ENCODE measurements at regions not wholly inside any gene's neighbourhood (a gene's known extent, or its start where the extent isn't known, plus 50 kb on each side); places are given as distances from the start of the nearest gene placed in this dataset.

DNA sequence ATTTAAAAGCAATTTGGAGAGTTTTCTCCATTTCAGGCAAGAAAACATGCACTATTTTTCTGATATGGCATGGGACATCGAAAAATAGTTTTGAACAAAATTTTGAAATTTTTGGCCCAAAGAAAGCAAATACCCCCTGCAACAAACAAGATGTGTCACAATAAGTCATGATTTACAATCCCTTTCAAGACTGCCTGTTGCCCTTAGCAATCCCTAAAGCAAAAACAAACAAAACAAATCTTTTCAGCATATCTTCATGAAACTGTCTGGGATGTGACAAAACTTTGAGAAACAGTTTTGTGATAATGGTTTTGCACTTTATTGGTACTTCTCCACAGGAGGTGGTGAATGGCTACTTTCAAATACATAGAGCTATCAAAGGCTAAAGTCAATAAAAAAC lies 1888.7 kb upstream of the PIK3C3 start:
- DNase-seq, result no peak

GRCh38 chr18:40063488-40063887 lies 1891.5 kb upstream of the PIK3C3 start:
- no peak for DNase-seq

DNA sequence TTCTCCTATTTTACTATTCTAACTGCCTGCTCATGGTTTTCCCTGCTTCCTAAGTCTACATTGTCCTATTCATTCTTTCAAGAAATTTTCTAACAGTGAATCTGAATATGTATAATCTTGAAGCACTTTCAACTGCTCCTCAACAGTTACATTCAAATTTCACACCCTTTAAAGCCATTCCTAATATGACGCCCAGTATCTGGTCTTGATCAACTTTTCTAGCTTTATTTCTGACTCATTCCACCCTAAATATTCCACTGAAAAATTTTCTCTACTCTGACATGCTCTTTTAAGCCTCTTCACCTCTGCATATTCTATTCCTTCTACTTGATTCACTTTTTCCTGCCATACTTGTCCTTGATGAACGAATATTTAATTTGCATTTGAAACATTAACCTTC lies 1893.9 kb upstream of the PIK3C3 start:
- no peak for DNase-seq

DNA sequence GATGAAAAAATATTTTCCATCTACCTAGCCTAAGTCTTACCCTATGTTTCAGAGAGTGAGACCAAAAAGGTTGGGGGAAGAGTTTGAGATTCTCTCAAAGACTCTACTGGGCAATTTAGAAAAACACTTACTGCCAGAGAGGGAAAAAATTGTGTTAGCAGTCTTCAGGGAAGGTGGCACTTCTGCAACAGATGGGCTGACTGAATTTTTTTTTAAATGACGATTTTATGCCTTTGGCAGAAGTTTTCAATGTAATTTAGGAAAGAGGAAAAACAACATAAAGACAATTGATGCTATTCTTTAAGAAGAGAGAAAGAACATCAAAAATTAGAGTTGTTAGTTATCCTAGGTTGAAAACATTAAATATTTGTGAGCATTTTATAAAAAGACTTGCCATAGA lies 1894.5 kb upstream of the PIK3C3 start:
- no peak for DNase-seq

DNA sequence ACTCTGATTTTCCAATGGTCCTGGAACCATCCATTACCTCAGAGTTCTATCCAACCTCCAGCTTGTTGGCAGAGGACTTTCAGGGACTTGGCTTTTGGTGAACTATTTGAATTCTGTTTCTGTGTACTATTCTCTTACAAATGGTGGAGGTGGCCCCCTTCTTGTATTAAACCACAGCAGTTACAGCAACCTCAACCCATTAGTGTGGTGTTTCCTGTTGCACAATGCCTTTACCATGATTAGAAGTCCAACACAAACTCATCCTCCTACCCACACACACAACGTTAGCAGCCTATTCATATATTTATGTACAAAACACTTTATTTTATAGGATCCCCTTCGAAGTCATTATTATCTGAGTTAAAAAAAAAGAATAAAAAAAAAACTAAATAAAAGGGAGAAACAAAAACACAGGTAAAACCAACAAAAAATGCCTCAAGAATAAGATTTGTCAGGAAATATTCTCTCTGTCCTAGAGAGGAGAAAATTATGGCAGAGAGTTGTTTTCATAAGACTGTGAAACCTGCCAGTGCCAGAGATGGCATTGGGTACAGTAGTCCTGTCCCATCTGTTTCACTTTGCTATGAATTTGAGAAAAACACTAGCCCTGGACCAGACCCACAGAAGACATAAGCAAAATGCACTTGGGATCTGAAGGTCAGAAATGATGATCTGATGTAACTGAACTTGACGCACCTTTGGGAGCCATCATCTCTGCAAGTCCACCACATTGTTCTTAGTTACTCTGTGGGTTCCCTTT lies 1896.0 kb upstream of the PIK3C3 start:
- no peak for DNase-seq

GRCh38 chr18:40056079-40056692 lies 1898.8 kb upstream of the PIK3C3 start:
- no peak for DNase-seq

- no peak for DNase-seq
Measured at GRCh38 chr18:40055262-40055661, 1899.8 kb upstream of the PIK3C3 start.

- DNase-seq, result no peak
Measured at GRCh38 chr18:40049716-40050115, 1905.3 kb upstream of the PIK3C3 start.

DNA sequence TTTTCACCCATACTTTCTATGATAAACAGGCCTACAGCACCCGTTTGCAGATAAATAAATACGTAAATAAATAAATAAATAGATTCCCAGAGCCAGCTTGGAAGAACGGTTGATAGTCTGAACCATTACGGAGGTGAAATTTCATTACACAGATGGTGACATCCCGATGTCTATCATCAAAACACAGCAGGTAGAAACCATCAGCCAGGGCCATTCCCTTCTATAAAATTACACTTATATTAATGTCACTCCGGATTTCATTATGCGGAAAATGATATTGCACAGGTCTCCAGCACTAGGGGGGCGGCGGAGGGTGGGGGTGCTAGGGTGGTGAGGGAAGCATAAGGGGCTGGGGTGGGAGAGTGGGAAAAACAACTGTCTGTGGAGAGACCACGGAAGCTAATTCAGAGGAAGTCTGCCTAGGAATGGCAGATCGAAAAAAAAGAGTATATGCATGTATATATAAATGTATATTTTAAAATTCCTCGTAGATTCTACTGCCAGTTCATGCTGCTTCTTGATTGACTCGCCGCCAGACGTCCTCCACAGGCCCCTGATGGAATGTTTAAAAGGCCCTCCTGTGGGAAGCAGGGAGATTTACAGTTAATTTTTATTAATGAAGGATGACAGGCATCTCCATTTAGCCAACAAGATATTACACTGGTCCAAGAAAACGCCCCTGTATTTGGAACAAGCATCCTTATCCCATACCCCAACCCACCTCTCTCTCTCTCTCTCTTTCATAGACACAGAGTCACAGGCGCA lies 1906.0 kb upstream of the PIK3C3 start:
- no peak for DNase-seq

DNA sequence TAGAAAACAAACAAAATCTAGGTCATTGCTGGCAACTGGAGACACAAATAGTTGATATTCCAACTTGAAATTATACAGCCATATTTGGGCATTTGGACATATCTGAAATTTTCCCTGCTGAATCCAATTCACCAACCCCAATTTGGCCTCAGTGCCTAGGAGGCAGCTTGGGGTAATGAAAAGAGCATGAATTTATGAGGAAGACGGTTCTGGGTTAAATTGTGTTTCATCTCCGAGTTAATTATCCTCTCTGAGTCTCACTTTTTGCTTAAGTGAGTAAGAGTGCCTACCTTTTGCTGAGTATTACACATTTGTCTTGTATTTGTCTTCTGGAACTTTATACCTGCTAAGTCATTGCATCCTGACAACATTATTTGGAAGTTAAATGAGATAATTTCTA lies 1906.8 kb upstream of the PIK3C3 start:
- no peak for DNase-seq

DNA sequence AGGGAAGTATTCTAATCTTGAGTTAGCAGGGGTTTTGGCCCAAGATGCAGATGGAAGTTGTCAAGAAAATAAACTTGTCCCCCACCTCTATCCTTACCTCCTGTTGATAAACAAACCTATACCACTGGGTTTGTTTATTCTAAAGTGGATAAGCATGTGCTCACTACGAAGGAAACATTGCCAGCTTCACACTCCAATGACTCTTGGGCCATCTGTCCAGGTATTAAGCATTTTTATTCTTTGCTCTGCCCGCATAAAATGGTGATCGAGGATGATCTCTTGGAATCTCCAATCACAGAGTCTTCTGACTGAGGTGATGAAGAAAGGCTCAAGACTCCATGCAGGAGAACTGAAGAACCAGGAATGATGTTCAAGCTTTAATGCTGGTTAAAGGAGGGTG lies 1908.4 kb upstream of the PIK3C3 start:
- no peak for DNase-seq

DNA sequence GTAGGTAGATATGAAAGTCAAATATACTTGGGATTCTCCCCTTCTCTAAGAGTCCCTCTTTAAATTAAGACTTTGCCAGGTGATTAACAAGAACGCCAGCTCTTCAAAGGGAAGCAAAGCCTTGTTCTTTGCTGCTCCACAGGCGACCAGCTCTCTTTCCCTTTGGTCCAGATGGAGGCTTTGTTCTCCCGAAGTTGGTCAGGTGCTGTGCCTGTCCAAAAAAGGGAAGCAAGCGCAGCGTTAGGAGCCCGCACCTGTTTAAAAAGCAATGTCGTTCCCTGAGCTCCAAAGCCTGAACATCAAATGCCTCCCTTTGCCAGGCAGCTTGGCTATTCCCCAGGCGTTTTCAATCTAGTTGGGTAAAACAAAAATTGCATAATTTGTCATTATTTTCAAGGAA lies 1913.1 kb upstream of the PIK3C3 start:
- no peak for DNase-seq

GRCh38 chr18:40040574-40040973 lies 1914.5 kb upstream of the PIK3C3 start:
- no peak for DNase-seq

- DNase-seq, result no peak
Measured at GRCh38 chr18:40037356-40037755, 1917.7 kb upstream of the PIK3C3 start.

DNA sequence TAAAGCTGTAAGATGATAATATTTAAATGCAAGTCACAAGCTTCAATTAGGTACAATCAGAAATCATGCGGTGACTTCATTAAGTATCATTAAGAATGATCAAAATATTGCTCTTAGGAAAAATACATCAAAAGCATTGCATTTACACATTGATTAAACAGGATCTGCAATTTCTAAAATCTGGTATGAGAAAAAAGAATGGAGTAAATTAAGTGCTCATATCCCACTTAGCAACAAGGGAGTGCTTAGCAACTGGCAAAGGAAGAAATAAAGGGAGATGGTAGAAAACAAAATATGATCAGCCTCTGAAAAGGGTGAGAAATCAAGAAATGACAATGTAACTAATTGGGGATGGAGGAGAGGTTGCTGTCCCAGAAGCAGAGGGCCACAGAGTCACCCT lies 1918.2 kb upstream of the PIK3C3 start:
- no peak for DNase-seq

DNA sequence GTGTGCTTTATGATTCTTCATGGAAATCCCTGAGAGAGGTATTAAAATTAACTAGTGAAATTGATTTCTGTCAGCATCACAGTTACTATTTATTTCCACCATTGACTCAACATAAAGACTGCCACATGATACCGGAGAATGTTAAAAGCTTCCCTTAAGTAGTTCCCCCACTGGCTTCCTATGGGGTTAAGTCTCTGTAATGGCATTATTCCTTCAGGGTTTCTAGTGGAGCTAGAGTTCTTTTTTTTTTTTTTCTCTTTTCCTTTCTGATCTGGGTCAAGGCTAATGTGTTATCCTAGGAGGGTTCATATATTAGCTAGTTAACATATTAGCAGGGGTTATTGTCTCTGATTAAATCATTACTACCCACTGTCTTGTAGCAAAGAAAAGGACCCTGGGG lies 1919.1 kb upstream of the PIK3C3 start:
- DNase-seq, result no peak

- DNase-seq, result no peak
Measured at GRCh38 chr18:40032076-40032475, 1923.0 kb upstream of the PIK3C3 start.

DNA sequence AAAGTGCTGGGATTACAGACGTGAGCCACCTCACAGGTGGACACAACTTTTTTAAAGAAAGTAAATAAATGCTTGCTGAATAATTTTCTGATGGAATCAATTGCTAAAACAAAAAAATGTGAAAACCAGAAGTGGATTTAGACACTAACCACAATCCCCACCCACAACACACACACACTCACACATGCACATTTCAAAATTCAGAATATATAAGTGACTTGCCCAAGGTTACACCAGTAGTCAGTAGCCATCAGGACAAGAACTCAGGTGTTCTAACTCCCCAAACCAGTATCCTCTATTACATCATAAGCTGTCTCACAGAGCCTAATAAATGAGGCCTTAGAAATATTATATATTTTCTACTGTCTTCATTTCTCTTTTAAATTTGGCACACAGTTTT lies 1923.6 kb upstream of the PIK3C3 start:
- no peak for DNase-seq

GRCh38 chr18:40019797-40020392 lies 1935.1 kb upstream of the PIK3C3 start:
- DNase-seq, result no peak

GRCh38 chr18:40018266-40018665 lies 1936.8 kb upstream of the PIK3C3 start:
- DNase-seq, result no peak

- no peak for DNase-seq
Measured at GRCh38 chr18:40017021-40017420, 1938.0 kb upstream of the PIK3C3 start.

DNA sequence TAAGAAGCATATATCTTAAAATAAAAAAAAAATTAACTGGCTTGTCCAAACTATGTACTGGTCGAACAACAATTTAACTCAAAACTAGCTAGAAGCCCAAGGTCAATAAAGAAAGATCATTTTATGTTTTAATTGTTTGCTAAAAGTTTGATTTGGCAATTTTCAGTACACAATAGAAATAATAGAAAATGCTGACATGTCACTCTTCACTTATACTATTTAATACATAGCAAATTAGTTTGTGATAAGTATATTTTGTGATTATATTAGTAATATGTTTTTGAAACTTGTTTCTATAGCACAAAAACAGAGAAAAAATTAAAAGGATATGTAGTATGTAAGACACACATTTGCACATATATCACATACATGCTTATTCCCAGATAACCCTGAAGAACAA lies 1938.6 kb upstream of the PIK3C3 start:
- DNase-seq, result no peak

- DNase-seq, result no peak
Measured at GRCh38 chr18:40013001-40013609, 1941.9 kb upstream of the PIK3C3 start.

Data from NCI-H1105 treated with DMSO at 0.1 percent for 48 hours (cell line).